KMS-11 (cell line): ENCODE measurements at regions not wholly inside any gene's neighbourhood (a gene's known extent, or its start where the extent isn't known, plus 50 kb on each side); places are given as distances from the start of the nearest gene placed in this dataset.

ENCODE experiments used
- H2AFZ ChIP-seq: fragments of 200-600 bp; sonication (generic); 2 replicates; pipeline ENCODE4 v1.6.1; 2016; ENCODE audit warnings: antibody characterized with exemption, mixed run types, low read depth
- H3K27ac ChIP-seq: fragments of 200-600 bp; sonication (generic); 2 replicates; pipeline ENCODE4 v1.6.1; 2016; ENCODE audit warnings: mild to moderate bottlenecking, mixed run types
- H3K27me3 ChIP-seq: fragments of 200-600 bp; sonication (generic); 2 replicates; pipeline ENCODE4 v1.6.1; 2017; ENCODE audit warnings: mild to moderate bottlenecking, low read depth, mixed run types, moderate library complexity; ENCODE audit not compliant: insufficient read depth
- H3K36me3 ChIP-seq: fragments of 200-600 bp; sonication (generic); 2 replicates; pipeline ENCODE4 v1.6.1; 2017; ENCODE audit warnings: mild to moderate bottlenecking, mixed run types; ENCODE audit not compliant: insufficient read depth
- H3K4me1 ChIP-seq: fragments of 200-600 bp; sonication (generic); 2 replicates; pipeline ENCODE4 v1.6.1; 2016; ENCODE audit warnings: mild to moderate bottlenecking, low read depth, mixed run types; ENCODE audit not compliant: poor library complexity, severe bottlenecking
- H3K4me2 ChIP-seq: fragments of 200-600 bp; sonication (generic); 2 replicates; pipeline ENCODE4 v1.7.0; 2016; ENCODE audit warnings: mild to moderate bottlenecking, mixed run types
- H3K4me3 ChIP-seq: fragments of 200-600 bp; sonication (generic); IDR thresholded peaks from 2 replicates; pipeline ENCODE4 v1.6.1; 2017; ENCODE audit warnings: low read depth, low read length, mixed read lengths; ENCODE audit not compliant: insufficient read depth
- H3K79me2 ChIP-seq: fragments of 200-600 bp; sonication (generic); 2 replicates; pipeline ENCODE4 v1.6.1; 2016; ENCODE audit warnings: low read depth, mixed run types; ENCODE audit not compliant: insufficient read depth
- H3K9ac ChIP-seq: fragments of 200-600 bp; sonication (generic); 2 replicates; pipeline ENCODE4 v1.6.1; 2016; ENCODE audit warnings: mild to moderate bottlenecking, mixed run types
- H4K20me1 ChIP-seq: fragments of 200-600 bp; sonication (generic); 2 replicates; pipeline ENCODE4 v1.6.1; 2016; ENCODE audit warnings: mild to moderate bottlenecking, mixed run types; ENCODE audit not compliant: insufficient read depth
- CTCF ChIP-seq: fragments of 200-600 bp; sonication (generic); conservative IDR thresholded peaks from 2 replicates; pipeline ENCODE4 v1.6.1; 2017; ENCODE audit warnings: low read depth, mild to moderate bottlenecking, antibody characterized with exemption, low read length, moderate library complexity, mixed read lengths

- Histone ChIP-seq H2AFZ (no peak overlapping the region), H4K20me1 (no peaks in the 10 kb centered on the region), H3K79me2 (no peaks in the 10 kb centered on the region), H3K4me3 (no peak overlapping the region), H3K27me3 (no peaks in the 10 kb centered on the region), H3K9ac (no peak overlapping the region), H3K4me1 (no peaks in the 10 kb centered on the region), H3K27ac (no peak overlapping the region), H3K4me2 (no peak overlapping the region), H3K36me3 (no peaks in the 10 kb centered on the region)
- TF ChIP-seq CTCF: no peak
These were observed 373.0 kb upstream of the DYNLRB2 start for GRCh38 chr16:80167657-80168390.

GRCh38 chr16:80166082-80166481, 374.7 kb upstream of the DYNLRB2 start:
- Histone ChIP-seq H3K4me1 (no peaks in the 10 kb centered on the region), H3K4me3 (no peak overlapping the region), H3K79me2 (no peaks in the 10 kb centered on the region), H3K27ac (no peak overlapping the region), H3K27me3 (no peaks in the 10 kb centered on the region), H3K36me3 (no peaks in the 10 kb centered on the region), H3K9ac (no peak overlapping the region), H2AFZ (no peak overlapping the region), H3K4me2 (no peak overlapping the region), H4K20me1 (no peaks in the 10 kb centered on the region)
- TF ChIP-seq CTCF: no peak

- Histone ChIP-seq H3K36me3 (no peaks in the 10 kb centered on the region), H3K4me3 (no peak overlapping the region), H3K4me1 (no peaks in the 10 kb centered on the region), H3K79me2 (no peaks in the 10 kb centered on the region), H3K27ac (no peak overlapping the region), H3K4me2 (no peak overlapping the region), H3K9ac (no peak overlapping the region), H2AFZ (no peak overlapping the region), H3K27me3 (no peaks in the 10 kb centered on the region), H4K20me1 (no peaks in the 10 kb centered on the region)
- TF ChIP-seq CTCF: no peak
These were observed 375.7 kb upstream of the DYNLRB2 start for GRCh38 chr16:80164966-80165550.

GRCh38 chr16:80163339-80163738, 377.5 kb upstream of the DYNLRB2 start:
- no peak for TF ChIP-seq CTCF
- Histone ChIP-seq H4K20me1 (no peaks in the 10 kb centered on the region), H3K4me2 (no peak overlapping the region), H3K9ac (no peak overlapping the region), H3K36me3 (no peaks in the 10 kb centered on the region), H2AFZ (no peak overlapping the region), H3K27ac (no peak overlapping the region), H3K4me3 (no peak overlapping the region), H3K27me3 (no peaks in the 10 kb centered on the region), H3K79me2 (no peaks in the 10 kb centered on the region), H3K4me1 (peaks cover 5% of the 10 kb centered on the region)
